Vagina (tissue), 2 donors: ENCODE measurements at regions not wholly inside any gene's neighbourhood (a gene's known extent, or its start where the extent isn't known, plus 50 kb on each side); places are given as distances from the start of the nearest gene placed in this dataset.

Experiments
- DNase-seq, 2 donors: peaks; one replicate each; pipeline ENCODE4 v3.0.0-alpha.2; 2017; ENCODE audit errors: extremely low spot score in 2 of 2
- H3K27ac ChIP-seq: fragments of 200-600 bp; sonication (generic); one replicate; pipeline ENCODE4 v1.5.1; 2019
- H3K27me3 ChIP-seq: fragments of 200-600 bp; sonication (generic); one replicate; pipeline ENCODE4 v1.5.1; 2019
- H3K36me3 ChIP-seq, 2 donors: fragments of 200-600 bp; sonication (generic); one replicate each; pipeline ENCODE4 v1.5.1; 2017 to 2019
- H3K4me1 ChIP-seq: fragments of 200-600 bp; sonication (generic); one replicate; pipeline ENCODE4 v1.5.1; 2019
- H3K4me3 ChIP-seq, 2 donors: fragments of 200-600 bp; sonication (generic); 1 replicate in 1 of 2; 2 replicates in 1 of 2; pipeline ENCODE4 v1.5.1; 2016 to 2019
- H3K9me3 ChIP-seq: fragments of 200-600 bp; sonication (generic); one replicate; pipeline ENCODE4 v1.5.1; 2019
- POLR2A ChIP-seq, 2 donors: fragments of 450-650 bp; IDR thresholded peaks; one replicate each; pipeline ENCODE4 v1.6.1; 2017; ENCODE audit warnings: antibody characterized with exemption in 2 of 2, mild to moderate bottlenecking in 2 of 2, moderate library complexity in 2 of 2
- POLR2AphosphoS5 ChIP-seq, 2 donors: sonication (generic); formaldehyde crosslinking; IDR thresholded peaks; one replicate each; pipeline ENCODE4 v1.9.0; 2017; ENCODE audit warnings: antibody characterized with exemption in 2 of 2, mild to moderate bottlenecking in 2 of 2, low read depth in 1 of 2; ENCODE audit not compliant: insufficient read depth in 1 of 2
- intact Hi-C: fragments of 100-400 bp; cut with DNase I; formaldehyde crosslinking; loops from one replicate; pipeline ENCODE4 v1.15.1; 2023
- TF ChIP-seq, protein P1 (sequence below), 3 experiments: fragments of 450-650 bp in 2 of 3; fragments of 200-600 bp in 1 of 3; sonication (generic) in 1 of 3; IDR thresholded peaks; one replicate each; pipeline ENCODE4 v1.5.1; 2017 to 2019; ENCODE audit warnings: antibody characterized with exemption in 3 of 3, mild to moderate bottlenecking in 2 of 3, moderate library complexity in 2 of 3

DNA sequence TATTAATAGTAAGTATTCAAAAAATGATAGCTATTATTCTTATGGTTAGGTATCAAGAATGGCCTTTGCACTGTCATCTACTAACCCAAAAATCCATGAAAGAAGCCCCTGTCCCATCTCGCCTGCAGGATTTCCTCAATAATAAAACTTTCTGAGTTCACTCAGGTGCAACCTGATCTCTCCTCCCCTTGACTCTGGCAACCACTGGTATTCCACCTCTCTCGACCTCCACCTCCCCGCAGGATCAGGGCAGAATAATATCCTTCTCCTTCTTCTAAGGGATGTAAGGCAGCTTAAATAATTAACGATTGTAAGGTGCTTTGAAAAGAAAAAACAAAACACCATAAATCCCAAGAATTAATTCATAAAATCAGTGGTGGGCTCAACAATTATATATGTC is 359.3 kb downstream of the PLPP3 start:
- TF ChIP-seq, protein P1, sequence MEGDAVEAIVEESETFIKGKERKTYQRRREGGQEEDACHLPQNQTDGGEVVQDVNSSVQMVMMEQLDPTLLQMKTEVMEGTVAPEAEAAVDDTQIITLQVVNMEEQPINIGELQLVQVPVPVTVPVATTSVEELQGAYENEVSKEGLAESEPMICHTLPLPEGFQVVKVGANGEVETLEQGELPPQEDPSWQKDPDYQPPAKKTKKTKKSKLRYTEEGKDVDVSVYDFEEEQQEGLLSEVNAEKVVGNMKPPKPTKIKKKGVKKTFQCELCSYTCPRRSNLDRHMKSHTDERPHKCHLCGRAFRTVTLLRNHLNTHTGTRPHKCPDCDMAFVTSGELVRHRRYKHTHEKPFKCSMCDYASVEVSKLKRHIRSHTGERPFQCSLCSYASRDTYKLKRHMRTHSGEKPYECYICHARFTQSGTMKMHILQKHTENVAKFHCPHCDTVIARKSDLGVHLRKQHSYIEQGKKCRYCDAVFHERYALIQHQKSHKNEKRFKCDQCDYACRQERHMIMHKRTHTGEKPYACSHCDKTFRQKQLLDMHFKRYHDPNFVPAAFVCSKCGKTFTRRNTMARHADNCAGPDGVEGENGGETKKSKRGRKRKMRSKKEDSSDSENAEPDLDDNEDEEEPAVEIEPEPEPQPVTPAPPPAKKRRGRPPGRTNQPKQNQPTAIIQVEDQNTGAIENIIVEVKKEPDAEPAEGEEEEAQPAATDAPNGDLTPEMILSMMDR (IDR thresholded peaks at IDR 0.05) = no peak
- no peak for TF ChIP-seq POLR2AphosphoS5 (IDR thresholded peaks at IDR 0.05; ENCODE audit: insufficient read depth in 1 of 2, low read depth in 1 of 2)
- TF ChIP-seq POLR2A (IDR thresholded peaks at IDR 0.05) = no peak
- intact Hi-C loops = no loop called here
- H3K4me3 ChIP-seq = no peak overlapping the region
- H3K9me3 ChIP-seq = no peaks in the 10 kb centered on the region
- no peak for DNase-seq
- no peaks in the 10 kb centered on the region for H3K27me3 ChIP-seq
- H3K36me3 ChIP-seq = no peaks in the 10 kb centered on the region
- H3K27ac ChIP-seq = no peak overlapping the region
- peaks cover 5% of the 10 kb centered on the region for H3K4me1 ChIP-seq

DNA sequence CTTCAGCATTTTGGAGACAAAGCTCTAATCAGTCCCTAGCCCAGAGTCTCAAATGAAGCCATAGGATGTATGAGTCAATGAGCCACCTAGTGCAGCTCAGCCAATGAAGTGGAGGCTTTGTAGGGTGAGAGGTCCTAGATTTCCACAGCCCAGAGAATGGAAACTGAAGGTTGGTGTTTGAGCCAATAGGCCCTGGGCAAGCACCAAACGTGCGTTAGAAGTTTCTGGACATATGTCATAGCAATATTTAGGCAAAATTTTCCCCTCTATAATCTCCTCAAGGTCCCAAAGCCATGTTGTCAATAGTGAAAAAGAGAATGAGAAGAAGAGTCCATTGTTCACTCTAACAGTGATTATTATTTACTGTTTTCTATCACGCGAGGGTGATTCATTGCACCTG is 361.3 kb downstream of the PLPP3 start:
- no peak for DNase-seq
- H3K4me3 ChIP-seq = no peak overlapping the region
- no peaks in the 10 kb centered on the region for H3K9me3 ChIP-seq
- intact Hi-C loops = no loop called here
- TF ChIP-seq POLR2AphosphoS5 (IDR thresholded peaks at IDR 0.05; ENCODE audit: insufficient read depth in 1 of 2, low read depth in 1 of 2) = no peak
- TF ChIP-seq, protein P1 (IDR thresholded peaks at IDR 0.05) = no peak
- no peak for TF ChIP-seq POLR2A (IDR thresholded peaks at IDR 0.05)
- H3K27ac ChIP-seq = no peak overlapping the region
- peaks cover 5% of the 10 kb centered on the region for H3K4me1 ChIP-seq
- H3K27me3 ChIP-seq = no peaks in the 10 kb centered on the region
- H3K36me3 ChIP-seq = no peaks in the 10 kb centered on the region

DNA sequence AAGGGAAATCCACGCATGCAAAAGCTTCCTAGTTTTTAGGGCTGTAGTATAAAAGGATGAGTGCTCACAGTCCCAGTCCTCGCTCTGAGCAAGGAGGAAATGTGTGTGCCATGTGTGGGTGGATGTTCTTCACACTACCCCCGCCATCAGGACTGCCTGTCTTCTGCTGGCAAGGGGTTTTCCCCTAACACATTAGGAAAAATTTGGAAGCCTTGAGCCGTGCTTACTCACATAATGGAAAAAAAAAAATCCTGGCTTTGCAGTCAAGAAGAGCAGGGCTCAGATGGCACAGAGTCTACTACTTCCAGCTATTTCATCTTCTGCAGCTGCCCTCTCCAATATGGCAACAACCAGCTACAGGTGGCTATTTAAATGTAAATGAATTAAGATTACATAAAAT is 363.1 kb downstream of the PLPP3 start:
- no peak overlapping the region for H3K27ac ChIP-seq
- H3K27me3 ChIP-seq = no peaks in the 10 kb centered on the region
- no peak for TF ChIP-seq POLR2AphosphoS5 (IDR thresholded peaks at IDR 0.05; ENCODE audit: insufficient read depth in 1 of 2, low read depth in 1 of 2)
- TF ChIP-seq, protein P1 (IDR thresholded peaks at IDR 0.05) = no peak
- no peak for TF ChIP-seq POLR2A (IDR thresholded peaks at IDR 0.05)
- H3K4me3 ChIP-seq = no peak overlapping the region
- intact Hi-C loops = no loop called here
- H3K36me3 ChIP-seq = no peaks in the 10 kb centered on the region
- DNase-seq = no peak
- H3K4me1 ChIP-seq = peaks cover 5% of the 10 kb centered on the region
- no peaks in the 10 kb centered on the region for H3K9me3 ChIP-seq

DNA sequence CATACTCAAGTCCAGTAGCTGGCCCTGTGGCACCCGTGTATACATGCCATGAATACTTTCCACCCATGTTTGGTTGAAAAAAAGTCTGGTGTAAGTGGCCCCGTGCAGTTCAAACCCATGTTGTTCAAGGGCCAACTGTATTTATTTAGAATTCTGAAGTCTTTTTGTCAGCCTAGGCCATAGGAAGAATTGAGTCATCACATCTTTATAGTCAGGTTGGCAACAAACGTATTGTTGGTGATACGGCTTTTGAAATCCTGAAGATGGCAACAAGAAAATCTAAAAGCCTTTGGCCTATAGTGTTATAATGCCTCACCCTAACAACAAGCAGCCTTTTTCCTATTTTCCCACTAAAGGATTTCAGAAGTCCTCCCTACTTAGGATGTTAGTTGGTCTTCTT is 363.6 kb downstream of the PLPP3 start:
- Histone ChIP-seq H3K9me3 (no peaks in the 10 kb centered on the region), H3K27ac (no peak overlapping the region), H3K4me1 (peaks cover 5% of the 10 kb centered on the region), H3K4me3 (no peak overlapping the region), H3K27me3 (no peaks in the 10 kb centered on the region), H3K36me3 (no peaks in the 10 kb centered on the region)
- TF ChIP-seq POLR2A (IDR thresholded peaks at IDR 0.05) (no peak), POLR2AphosphoS5 (IDR thresholded peaks at IDR 0.05; ENCODE audit: insufficient read depth in 1 of 2, low read depth in 1 of 2) (no peak)
- TF ChIP-seq, protein P1 (IDR thresholded peaks at IDR 0.05) = no peak
- intact Hi-C loops = no loop called here
- no peak for DNase-seq

DNA sequence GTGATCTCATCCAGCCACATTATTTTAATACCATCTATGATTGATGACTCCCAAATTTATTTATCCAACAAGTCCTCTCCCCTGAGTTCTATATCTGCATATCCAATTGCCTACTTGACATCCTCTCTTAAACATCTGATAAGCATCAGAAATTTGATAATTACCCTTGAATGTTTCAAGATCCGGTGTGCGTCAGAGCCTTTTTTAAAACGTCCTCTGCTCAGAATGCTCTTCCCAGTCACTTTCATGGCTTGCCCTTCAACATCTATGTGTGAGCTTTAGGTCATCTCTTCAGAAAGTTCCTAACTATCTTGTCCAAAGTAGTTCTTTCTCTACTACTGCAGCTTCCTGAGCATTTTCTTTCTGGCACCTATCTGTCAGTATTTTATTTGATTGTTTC is 364.3 kb downstream of the PLPP3 start:
- TF ChIP-seq POLR2AphosphoS5 (IDR thresholded peaks at IDR 0.05; ENCODE audit: insufficient read depth in 1 of 2, low read depth in 1 of 2) (no peak), POLR2A (IDR thresholded peaks at IDR 0.05) (no peak)
- TF ChIP-seq, protein P1 (IDR thresholded peaks at IDR 0.05) = no peak
- intact Hi-C loops = no loop called here
- no peaks in the 10 kb centered on the region for H3K36me3 ChIP-seq

More for the DNA sequence above, 364.3 kb downstream of the PLPP3 start:
- no peak for DNase-seq
- Histone ChIP-seq H3K4me1 (peaks cover 5% of the 10 kb centered on the region), H3K27me3 (no peaks in the 10 kb centered on the region), H3K4me3 (no peak overlapping the region), H3K9me3 (no peaks in the 10 kb centered on the region), H3K27ac (no peak overlapping the region)
